Stimulated activated CD8-positive, alpha-beta memory T cell treated with anti-CD3 and anti-CD28 coated beads, Interleukin-15, amount 100 ng/mL, for 1 hour (primary cell): ENCODE measurements at regions not wholly inside any gene's neighbourhood (a gene's known extent, or its start where the extent isn't known, plus 50 kb on each side); places are given as distances from the start of the nearest gene placed in this dataset.

Source experiments
- DNase-seq: peaks from one replicate; pipeline ENCODE4 v3.0.0-alpha.2; 2020; ENCODE audit warnings: low read depth

DNA sequence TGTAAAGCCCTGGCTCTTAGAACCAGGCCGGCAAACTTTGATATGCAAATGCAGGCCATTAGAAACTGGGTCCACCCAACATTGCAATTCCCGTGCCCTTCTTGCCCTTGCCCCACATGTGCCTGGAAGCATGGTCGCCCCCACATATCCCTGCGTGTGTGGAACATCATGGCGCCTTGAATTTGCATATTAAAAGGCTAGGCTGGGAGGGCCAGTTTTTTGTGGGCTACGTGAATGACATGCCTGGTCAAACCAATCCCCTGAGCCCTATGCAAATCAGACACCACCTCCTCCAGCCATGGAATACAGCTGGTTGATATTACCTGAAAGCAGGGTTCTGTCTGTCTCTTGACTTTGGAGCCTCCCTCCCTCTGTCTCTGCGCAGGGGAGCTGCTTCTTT is 58.7 kb upstream of the ARHGEF26 start:
- DNase-seq: no peak

DNA sequence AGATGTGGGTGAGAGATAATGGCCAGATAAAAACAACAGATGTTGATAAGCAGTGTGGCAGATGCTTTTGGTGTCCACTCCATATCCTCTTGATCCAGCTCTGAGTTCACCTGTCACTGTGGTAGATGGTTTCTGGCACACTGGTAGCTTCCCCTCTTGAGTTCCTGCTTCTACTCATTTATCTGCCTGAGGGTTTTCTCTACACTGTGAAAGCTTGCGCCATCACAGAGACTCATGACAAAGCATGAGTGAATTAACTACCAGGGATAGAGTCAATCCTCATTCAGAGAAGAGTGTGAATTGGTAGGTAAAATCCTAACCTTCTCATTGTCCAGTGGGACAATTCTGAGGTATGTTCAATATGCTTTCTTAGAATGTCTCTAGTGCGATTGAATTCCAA is 50.0 kb upstream of the ARHGEF26 start:
- no peak for DNase-seq
